ENCODE measurements at regions not wholly inside any gene's neighbourhood (a gene's known extent, or its start where the extent isn't known, plus 50 kb on each side); places are given as distances from the start of the nearest gene placed in this dataset.
"Not testable (repeated sequence)": the region's sequence is repeated elsewhere in the genome, so short reads cannot be mapped to it uniquely, and the experiment has no call there.

DNA sequence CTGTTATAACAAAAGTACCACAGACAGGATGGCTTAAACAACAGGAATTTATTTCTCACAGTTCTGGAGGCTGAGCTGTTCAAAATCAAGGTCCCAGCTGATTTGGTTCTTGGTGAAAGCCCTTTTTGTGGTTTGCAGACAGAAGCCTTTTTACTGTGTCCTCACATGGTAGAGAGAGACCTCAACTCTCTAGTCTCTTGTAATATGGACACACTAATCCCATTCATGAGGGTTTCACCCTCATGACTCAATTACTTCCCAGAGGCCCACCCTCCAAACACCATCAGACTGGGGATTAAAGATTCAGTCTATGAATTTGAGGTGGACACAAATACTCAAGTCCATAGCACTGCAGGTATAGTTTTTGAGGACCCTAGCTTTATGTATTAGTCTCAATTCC lies 97.3 kb upstream of the WIPF3 start:
- DNase-seq: not testable (repeated sequence)

DNA sequence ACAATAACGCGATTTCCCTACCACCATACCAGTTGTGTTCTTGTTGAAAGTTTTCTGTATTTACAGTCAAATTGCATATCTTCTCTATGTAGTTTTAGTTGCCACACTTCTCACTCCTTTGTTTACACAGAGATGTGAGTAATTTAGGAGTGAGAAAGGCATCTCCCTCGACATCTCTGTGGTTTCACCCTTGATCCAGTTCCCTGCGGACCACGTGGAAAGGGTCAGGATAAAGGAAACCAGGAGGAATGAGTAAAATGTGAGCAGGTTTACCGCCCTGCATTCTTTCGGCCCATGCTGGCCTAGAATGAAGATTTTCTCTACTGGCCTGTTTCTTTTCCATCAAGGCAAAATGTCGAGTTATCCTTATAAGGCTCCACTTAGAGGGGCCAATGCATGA lies 83.2 kb upstream of the WIPF3 start:
- not testable (repeated sequence) for DNase-seq

DNA sequence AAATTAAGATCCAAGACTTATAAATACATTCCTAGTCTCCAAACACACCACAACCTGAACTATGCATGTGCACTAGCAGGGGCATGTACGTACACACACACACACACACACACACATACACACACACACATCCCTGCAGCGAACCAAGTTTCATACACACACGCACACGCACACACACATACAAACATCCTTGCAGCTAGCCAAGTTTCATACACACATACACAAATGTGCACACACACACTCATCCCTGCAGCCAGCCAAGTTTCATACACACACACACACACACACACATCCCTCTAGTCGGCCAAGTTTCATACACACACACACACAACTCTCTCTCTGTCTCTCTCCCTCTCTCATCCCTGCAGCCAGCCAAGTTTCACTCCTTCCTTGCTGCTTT lies 82.7 kb upstream of the WIPF3 start:
- DNase-seq: no peak

DNA sequence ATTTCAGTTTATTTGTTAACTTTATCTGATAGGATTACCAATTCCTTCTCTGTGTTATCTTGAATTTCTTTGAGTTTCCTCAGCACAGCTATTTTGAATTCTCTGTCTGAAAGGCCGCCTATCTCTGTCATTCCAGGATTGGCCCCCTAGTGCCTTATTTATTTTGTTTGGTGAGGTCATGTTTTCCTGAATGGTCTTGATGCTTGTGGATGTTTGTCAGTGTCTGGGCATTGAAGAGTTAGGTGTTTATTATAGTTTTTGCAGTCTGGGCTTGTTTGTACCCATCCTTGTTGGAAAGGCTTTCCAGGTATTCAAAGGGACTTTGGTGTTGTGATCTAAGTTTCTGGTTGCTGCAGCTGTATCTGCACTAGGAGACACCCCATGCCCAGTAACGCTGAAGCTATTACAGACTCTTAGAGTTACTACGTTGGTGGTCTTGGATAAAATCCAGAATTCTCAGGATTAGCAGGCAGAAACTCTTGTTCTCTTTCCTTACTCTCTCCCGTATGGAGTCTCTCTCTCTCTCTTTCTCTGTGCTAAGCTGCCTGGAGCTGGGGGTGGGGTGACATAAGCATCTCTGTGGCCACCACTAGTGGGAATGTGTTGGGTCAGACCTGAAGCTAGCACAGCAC lies 76.7 kb upstream of the WIPF3 start:
- DNase-seq: not testable (repeated sequence)

DNA sequence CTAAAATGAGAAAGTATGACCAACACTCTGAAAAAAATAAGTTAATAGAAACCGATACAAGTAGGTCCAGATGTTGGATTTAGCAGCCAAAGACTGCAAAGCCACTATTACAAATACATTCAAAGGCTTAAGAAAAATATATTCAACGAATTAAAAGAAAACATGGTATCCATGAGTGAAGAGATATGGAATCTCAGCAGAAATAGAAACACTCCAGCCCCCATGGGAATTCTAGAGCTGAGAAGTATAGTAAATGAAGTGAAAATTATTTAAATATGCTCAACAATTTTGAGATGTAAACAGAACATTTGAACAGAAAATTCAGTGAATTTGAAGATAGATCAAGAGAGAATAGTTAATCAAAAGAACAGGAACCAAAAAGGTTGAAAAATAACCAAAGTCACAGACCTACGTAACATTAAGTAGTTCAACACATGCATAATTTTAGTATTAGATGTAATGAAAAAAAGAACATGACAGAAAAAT lies 72.0 kb upstream of the WIPF3 start:
- no peak for DNase-seq

DNA sequence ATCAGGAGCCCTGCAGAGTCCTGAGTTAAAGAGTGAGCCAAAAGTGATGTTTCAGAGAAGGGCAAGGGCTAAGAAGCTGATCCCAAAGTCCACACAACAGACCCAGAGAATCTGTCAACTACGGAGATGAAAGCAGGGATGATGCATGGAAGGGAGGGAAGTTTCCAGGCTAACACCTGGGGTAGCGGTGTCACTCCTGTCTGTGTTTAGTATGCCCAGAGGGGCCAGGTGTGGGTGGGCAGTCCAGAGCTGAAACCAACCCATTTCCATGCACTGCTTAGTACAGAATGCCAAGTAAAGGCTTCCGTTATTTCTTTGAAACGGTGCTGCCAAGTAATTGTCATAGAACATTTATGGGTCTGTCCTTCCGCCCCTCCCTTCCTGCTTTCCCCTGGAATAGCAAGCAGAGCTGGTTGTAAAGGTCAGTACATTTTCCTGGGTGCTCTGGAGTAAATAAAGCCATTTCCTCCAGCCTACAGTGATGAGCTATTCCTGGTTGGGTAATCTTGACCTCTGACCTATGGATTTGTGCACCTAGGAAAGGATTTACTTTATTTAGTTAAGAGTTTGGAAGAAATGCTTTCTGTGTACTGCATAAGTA lies 58.6 kb upstream of the WIPF3 start:
- DNase-seq: not testable (repeated sequence)

DNA sequence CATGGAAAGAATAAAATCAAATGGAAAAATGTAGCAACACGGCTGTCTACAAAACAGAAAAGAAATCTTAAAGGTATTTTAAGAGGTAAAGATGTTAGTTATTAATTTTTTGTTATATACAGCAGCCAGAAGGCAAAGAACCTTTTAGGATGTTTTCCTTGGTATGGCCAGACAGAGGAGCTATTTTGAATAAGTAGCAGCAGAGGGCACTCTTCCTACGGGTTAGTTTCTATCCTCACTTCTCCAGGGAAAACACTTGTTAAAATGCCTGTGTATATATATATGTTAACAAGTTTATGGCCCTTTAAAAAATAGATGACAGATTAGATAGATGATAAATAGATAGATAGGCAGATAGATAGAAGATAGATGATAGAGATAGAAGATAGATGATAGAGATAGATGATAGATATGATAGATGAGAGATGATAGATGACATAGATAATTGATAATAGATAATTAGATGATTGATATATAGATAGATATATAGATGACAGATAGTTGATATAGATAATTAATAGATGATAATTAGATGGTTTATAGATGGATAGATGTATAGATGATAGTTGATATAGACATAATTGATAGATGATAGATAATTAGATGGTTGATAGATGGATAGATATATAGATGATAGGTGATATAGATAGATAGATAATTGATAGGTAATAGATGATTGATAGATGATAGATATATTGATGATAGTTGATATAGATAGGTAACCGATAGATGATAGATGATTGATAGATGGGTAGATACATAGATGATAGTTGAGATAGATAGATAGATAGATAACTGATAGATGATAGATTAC lies 57.8 kb upstream of the WIPF3 start:
- DNase-seq: peak; percentile 71

DNA sequence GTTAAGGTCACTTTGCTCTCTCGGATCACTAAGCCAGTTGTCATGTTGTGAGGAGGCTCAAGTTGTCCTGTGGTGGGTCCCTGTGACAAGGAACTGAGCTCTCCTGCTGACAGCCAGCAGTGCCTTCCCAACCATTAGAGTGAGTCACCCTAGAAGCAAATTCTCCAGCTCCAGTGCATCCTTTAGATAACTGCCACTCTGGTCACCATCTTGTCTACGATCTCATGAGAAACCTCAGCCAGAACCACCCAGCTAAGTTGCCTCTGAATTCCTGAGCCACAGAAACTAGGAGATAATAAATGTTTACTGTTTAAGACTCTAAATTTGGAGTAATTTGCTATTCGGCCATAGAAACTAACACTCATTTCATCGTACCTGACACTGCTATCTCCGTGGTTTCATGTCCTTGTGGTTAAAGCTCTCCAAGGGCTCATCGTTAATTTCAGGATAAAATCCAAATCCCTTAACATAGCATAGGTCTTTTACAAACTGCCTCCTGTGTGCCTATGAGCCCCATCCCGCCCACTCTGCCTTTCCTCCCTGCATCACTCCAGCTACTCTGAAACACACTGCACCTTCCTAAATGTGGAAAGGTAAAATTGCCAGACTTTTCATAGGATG lies 56.5 kb upstream of the WIPF3 start:
- no peak for DNase-seq

DNA sequence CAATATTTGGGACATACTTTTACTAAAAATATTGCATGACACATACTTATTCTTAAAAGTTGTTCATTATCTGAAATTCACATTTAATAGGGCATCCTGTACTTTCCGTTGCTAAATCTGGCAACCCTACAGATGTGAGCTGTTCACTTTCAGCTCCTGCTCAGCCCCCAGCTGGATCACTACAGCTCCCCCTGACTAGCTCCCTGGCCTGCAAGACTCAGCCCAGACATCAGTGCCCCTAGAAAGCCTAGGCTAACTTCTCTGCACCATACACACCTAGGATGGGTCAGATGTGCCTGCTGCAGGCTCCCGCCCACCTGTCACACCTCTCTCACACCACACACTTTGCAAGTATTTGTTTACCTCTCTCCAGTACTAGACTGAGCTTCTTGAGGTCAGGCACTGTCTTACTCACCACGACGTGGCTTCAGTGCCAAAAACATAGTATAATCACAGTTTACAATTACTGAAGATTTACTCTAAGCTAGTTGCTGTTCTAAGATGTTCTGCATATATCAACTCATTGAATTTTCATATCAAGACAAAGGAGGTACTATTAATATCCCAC lies 55.9 kb upstream of the WIPF3 start:
- DNase-seq: not testable (repeated sequence)

DNA sequence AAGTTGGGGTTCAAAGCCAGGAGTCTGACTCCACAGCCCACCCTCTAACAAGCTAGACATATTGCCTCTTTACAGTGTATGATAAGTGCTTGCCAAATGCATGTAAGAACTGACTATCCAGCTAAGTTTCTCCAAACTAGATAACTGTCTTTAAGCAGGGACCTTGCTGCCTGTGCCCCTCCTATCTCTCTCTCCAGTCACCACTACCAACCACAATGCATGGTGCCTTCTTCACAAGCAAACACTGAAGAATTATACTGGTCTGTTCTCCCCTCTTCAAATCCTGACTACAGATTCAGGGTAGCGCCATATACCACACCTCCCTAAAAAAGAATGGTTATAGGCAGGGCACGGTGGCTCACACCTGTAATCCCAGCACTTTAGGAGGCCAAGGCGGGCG lies 55.3 kb upstream of the WIPF3 start:
- not testable (repeated sequence) for DNase-seq

DNA sequence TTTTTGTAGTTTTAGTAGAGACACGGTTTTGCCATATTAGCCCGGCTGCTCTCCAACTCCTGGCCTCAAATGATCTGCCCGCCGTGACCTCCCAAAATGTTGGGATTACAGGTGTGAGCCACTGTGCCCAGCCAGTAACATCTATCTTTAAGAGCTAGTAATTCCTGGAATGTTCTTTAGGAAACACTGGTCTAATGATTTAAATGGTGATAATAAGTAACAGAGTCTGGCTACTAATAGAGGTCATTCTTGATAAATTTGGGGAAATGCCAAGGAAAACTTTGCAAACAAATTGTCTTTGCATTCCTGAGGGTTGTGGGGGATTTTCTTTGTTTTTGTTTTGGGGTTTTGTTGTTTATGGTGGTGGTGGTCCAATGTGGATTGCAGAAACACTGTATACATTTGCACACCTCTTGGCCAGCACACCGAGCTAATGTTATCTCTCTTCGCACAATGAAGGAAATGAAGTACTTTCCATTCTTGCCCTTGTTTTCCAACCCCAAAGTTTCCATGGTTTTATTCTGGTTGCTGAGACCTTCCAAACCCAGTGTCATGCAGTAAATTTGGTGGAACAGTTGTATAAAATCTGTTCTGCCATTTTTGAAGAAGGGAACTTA lies 51.3 kb upstream of the WIPF3 start:
- DNase-seq: no peak
